ENCODE measurements at regions not wholly inside any gene's neighbourhood (a gene's known extent, or its start where the extent isn't known, plus 50 kb on each side); places are given as distances from the start of the nearest gene placed in this dataset.

DNA sequence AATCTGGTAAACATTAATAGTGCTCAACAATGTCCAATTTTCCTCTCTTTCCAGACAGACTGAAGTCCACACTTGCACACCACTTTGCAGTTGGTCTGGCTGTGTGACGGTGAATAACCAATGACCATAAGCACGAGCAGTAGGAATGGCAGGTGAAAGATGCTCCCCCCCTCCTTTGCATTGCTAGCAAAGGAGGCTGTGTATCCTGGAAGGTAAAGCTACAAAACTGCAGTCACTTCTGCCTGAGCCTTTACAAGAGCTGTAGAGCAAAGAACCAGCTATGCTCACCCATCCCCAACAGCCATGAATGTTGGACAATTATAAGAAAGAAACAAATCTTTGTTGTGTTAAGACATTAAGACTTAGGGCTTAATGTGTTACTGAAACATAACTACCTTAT lies 178.0 kb downstream of the IPMK start:
- Histone ChIP-seq H3K27me3 (ENCODE audit: control insufficient read depth in 2 of 2, insufficient read depth in 2 of 2, low read length in 2 of 2) (no peaks in the 10 kb centered on the region), H3K27ac (ENCODE audit: low read depth, low read length) (no peak overlapping the region)
- ATAC-seq, result no peak

DNA sequence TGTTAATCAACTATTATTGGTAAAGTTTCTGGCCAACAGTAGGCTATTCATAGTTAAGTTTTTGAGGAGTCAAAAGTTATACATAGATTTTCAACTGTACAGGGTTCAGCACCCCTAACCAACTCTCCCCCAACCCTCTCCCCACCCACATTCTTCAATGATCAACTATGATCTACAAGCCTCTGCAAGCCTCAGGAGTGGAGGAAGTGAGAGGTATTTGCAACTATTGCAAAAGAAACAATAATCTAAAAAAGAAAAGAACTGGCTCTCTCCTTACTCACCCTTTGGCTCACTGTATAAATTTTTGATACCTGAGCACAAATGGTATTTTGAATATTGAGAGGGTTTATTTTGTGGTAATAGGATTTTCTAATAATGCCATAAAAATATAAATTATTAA lies 179.8 kb downstream of the IPMK start:
- no peaks in the 10 kb centered on the region for H3K4me1 ChIP-seq (ENCODE audit: control insufficient read depth in 2 of 2, insufficient read depth in 2 of 2, low read length in 2 of 2)
- Mint-ChIP-seq H3K4me3 (no peak overlapping the region), H3K27me3 (peaks cover 2 to 19% (median 16%) of the 10 kb centered on the region in 5 donors), H3K4me1 (no peaks in the 10 kb centered on the region), H3K36me3 (no peaks in the 10 kb centered on the region), H3K27ac (no peak overlapping the region), H3K9me3 (no peaks in the 10 kb centered on the region)
- H3K36me3 ChIP-seq (ENCODE audit: control insufficient read depth in 2 of 3, insufficient read depth in 3 of 3, low read length in 3 of 3), result no peaks in the 10 kb centered on the region
- no peak overlapping the region for H3K4me3 ChIP-seq (ENCODE audit: low read length)
- no peaks in the 10 kb centered on the region for H3K9me3 ChIP-seq (ENCODE audit: control insufficient read depth in 2 of 3, low read length in 3 of 3)
- ChIA-PET CTCF (no interaction called here), POLR2A (no interaction called here)
- intact Hi-C loops (cut with micrococcal nuclease), result no loop called here
- DNase-seq, result no peak
- no peaks in the 10 kb centered on the region for H3K27me3 ChIP-seq (ENCODE audit: control insufficient read depth in 2 of 2, insufficient read depth in 2 of 2, low read length in 2 of 2)
- ATAC-seq, result no peak
- H3K27ac ChIP-seq (ENCODE audit: low read depth, low read length), result no peak overlapping the region

More for the DNA sequence above, 178.0 kb downstream of the IPMK start:
- DNase-seq, result no peak
- Mint-ChIP-seq H3K9me3 (no peaks in the 10 kb centered on the region), H3K4me1 (peaks cover 0 to 7% (median 0%) of the 10 kb centered on the region in 7 donors), H3K27ac (no peak overlapping the region), H3K36me3 (no peaks in the 10 kb centered on the region), H3K4me3 (no peak overlapping the region), H3K27me3 (peaks cover 2 to 33% (median 16%) of the 10 kb centered on the region in 5 donors)
- Histone ChIP-seq H3K4me3 (ENCODE audit: low read length) (no peak overlapping the region), H3K36me3 (ENCODE audit: control insufficient read depth in 2 of 3, insufficient read depth in 3 of 3, low read length in 3 of 3) (no peaks in the 10 kb centered on the region), H3K4me1 (ENCODE audit: control insufficient read depth in 2 of 2, insufficient read depth in 2 of 2, low read length in 2 of 2) (no peaks in the 10 kb centered on the region), H3K9me3 (ENCODE audit: control insufficient read depth in 2 of 3, low read length in 3 of 3) (no peaks in the 10 kb centered on the region)
- intact Hi-C loops (cut with micrococcal nuclease), result no loop called here
- ChIA-PET CTCF (no interaction called here), POLR2A (no interaction called here)

DNA sequence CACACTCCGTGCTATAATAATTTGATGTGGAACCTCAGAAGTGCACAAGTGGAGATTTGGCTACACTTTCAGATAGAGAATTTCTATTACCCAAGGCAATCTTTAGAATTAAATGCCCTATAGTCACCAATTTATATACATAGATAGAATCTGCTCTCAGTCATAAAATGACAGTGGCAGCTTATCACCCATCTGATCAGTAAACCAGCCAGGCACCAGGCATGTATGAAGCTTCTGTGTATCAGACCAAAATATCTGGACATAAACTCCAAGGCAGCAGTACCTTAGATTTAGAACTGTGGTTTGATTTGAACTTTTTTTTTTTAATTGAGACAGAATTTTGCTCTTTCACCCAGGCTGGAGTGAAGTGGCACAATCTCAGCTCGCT lies 180.9 kb downstream of the IPMK start:
- no peak overlapping the region for H3K4me3 ChIP-seq (ENCODE audit: low read length)
- H3K27me3 ChIP-seq (ENCODE audit: control insufficient read depth in 2 of 2, insufficient read depth in 2 of 2, low read length in 2 of 2), result no peaks in the 10 kb centered on the region
- H3K9me3 ChIP-seq (ENCODE audit: control insufficient read depth in 2 of 3, low read length in 3 of 3), result no peaks in the 10 kb centered on the region
- no peaks in the 10 kb centered on the region for H3K36me3 Mint-ChIP-seq
- DNase-seq (no peak), ATAC-seq (no peak)
- intact Hi-C loops (cut with micrococcal nuclease), result no loop called here
- H3K4me1 ChIP-seq (ENCODE audit: control insufficient read depth in 2 of 2, insufficient read depth in 2 of 2, low read length in 2 of 2), result no peaks in the 10 kb centered on the region
- H3K27ac Mint-ChIP-seq, result no peak overlapping the region
- H3K27ac ChIP-seq (ENCODE audit: low read depth, low read length), result no peak overlapping the region
- no peak overlapping the region for H3K4me3 Mint-ChIP-seq
- H3K9me3 Mint-ChIP-seq, result no peaks in the 10 kb centered on the region
- no peaks in the 10 kb centered on the region for H3K36me3 ChIP-seq (ENCODE audit: control insufficient read depth in 2 of 3, insufficient read depth in 3 of 3, low read length in 3 of 3)
- ChIA-PET POLR2A (no interaction called here), CTCF (no interaction called here)
- H3K4me1 Mint-ChIP-seq, result no peaks in the 10 kb centered on the region
- H3K27me3 Mint-ChIP-seq, result peaks cover 2 to 19% (median 16%) of the 10 kb centered on the region in 5 donors

DNA sequence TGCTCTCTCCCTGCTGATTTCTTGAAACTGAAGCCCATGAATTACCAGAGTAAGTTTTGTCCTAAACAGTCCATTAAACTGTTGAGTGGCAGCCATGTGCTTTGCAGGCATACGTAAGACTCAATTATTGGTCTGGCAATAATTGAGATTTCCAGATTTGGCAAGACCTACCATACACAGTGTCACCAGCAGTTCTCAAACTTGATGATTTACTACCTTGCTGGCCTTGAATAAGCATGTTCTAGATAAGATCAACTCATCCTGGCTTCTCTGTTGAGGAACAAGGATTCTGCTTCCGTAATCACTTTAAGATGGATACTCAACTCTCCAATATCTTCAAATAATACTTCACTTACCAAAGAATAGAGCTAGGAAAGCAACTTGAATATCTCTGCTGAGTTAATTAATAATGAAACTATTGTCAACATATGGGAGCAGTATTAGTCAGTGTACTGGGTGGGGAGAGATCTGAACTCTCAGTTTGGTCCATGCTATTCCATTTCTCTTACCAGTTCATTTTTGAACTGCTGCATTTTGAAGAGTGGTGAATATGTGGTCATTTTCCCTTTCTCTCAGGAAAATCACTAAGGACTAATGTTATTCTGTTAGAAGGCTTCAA lies 181.4 kb downstream of the IPMK start:
- Mint-ChIP-seq H3K27ac (no peak overlapping the region), H3K9me3 (no peaks in the 10 kb centered on the region), H3K27me3 (peaks cover 2 to 22% (median 19%) of the 10 kb centered on the region in 5 donors), H3K4me3 (no peak overlapping the region), H3K36me3 (no peaks in the 10 kb centered on the region), H3K4me1 (no peaks in the 10 kb centered on the region)
- Histone ChIP-seq H3K4me1 (ENCODE audit: control insufficient read depth in 2 of 2, insufficient read depth in 2 of 2, low read length in 2 of 2) (no peaks in the 10 kb centered on the region), H3K27ac (ENCODE audit: low read depth, low read length) (no peak overlapping the region), H3K4me3 (ENCODE audit: low read length) (no peak overlapping the region), H3K27me3 (ENCODE audit: control insufficient read depth in 2 of 2, insufficient read depth in 2 of 2, low read length in 2 of 2) (no peaks in the 10 kb centered on the region), H3K36me3 (ENCODE audit: control insufficient read depth in 2 of 3, insufficient read depth in 3 of 3, low read length in 3 of 3) (no peaks in the 10 kb centered on the region), H3K9me3 (ENCODE audit: control insufficient read depth in 2 of 3, low read length in 3 of 3) (no peaks in the 10 kb centered on the region)
- no peak for ATAC-seq
- CTCF ChIA-PET, result no interaction called here
- no peak for DNase-seq
- POLR2A ChIA-PET, result no interaction called here
- intact Hi-C loops (cut with micrococcal nuclease), result no loop called here

DNA sequence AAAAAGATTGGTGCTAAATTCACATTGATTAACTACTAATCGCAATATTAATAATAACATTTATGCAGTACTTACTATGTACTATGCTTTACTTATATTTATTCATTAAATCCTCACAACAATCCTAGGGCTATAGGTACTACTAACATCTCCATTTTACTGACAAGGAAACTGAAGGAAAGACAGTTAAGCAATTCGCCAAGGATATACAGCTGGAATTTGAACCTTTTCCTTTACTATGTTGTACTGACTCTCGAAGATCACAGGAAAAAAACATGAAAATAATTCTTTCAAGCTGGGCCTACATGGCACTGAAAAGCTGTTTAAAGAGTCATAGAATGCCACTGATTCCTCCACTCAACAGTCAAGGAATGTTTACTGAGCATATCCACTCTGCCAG lies 185.4 kb downstream of the IPMK start:
- ChIA-PET POLR2A (no interaction called here), CTCF (no interaction called here)
- H3K36me3 Mint-ChIP-seq, result no peaks in the 10 kb centered on the region
- Histone ChIP-seq H3K27me3 (ENCODE audit: control insufficient read depth in 2 of 2, insufficient read depth in 2 of 2, low read length in 2 of 2) (no peaks in the 10 kb centered on the region), H3K9me3 (ENCODE audit: control insufficient read depth in 2 of 3, low read length in 3 of 3) (no peaks in the 10 kb centered on the region), H3K4me1 (ENCODE audit: control insufficient read depth in 2 of 2, insufficient read depth in 2 of 2, low read length in 2 of 2) (no peaks in the 10 kb centered on the region), H3K27ac (ENCODE audit: low read depth, low read length) (no peak overlapping the region), H3K36me3 (ENCODE audit: control insufficient read depth in 2 of 3, insufficient read depth in 3 of 3, low read length in 3 of 3) (no peaks in the 10 kb centered on the region), H3K4me3 (ENCODE audit: low read length) (no peak overlapping the region)
- intact Hi-C loops (cut with micrococcal nuclease), result no loop called here
- H3K27ac Mint-ChIP-seq, result no peak overlapping the region
- ATAC-seq (no peak), DNase-seq (no peak)
- H3K4me1 Mint-ChIP-seq, result no peaks in the 10 kb centered on the region
- no peak overlapping the region for H3K4me3 Mint-ChIP-seq
- H3K9me3 Mint-ChIP-seq, result peaks cover 0 to 1% (median 0%) of the 10 kb centered on the region in 11 donors
- peaks cover 0 to 26% (median 14%) of the 10 kb centered on the region in 5 donors for H3K27me3 Mint-ChIP-seq

DNA sequence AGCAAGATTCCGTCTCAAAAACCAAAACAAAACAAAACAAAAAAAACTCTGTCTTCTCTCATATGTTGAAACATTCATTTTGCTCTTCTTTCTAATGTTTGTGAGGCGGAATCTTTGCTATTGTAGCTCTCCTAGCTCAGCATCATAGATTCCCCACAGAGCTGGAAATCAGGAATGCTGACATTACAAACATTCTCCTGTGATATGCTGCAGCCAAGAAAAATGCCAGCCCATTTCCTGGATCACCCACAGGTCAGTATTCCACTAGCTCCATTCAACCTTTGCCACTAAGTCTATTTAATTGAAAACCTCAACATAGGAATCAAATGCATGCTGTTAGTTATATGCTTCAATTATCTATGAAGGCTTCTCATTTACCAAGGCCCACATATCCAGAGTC lies 186.3 kb downstream of the IPMK start:
- Histone ChIP-seq H3K9me3 (ENCODE audit: control insufficient read depth in 2 of 3, low read length in 3 of 3) (no peaks in the 10 kb centered on the region), H3K4me3 (ENCODE audit: low read length) (no peak overlapping the region), H3K27ac (ENCODE audit: low read depth, low read length) (no peak overlapping the region), H3K27me3 (ENCODE audit: control insufficient read depth in 2 of 2, insufficient read depth in 2 of 2, low read length in 2 of 2) (no peaks in the 10 kb centered on the region), H3K36me3 (ENCODE audit: control insufficient read depth in 2 of 3, insufficient read depth in 3 of 3, low read length in 3 of 3) (no peaks in the 10 kb centered on the region), H3K4me1 (ENCODE audit: control insufficient read depth in 2 of 2, insufficient read depth in 2 of 2, low read length in 2 of 2) (no peaks in the 10 kb centered on the region)
- ATAC-seq, result no peak
- H3K4me3 Mint-ChIP-seq, result no peak overlapping the region
- no peak overlapping the region for H3K27ac Mint-ChIP-seq
- H3K4me1 Mint-ChIP-seq, result no peaks in the 10 kb centered on the region
- POLR2A ChIA-PET, result no interaction called here
- no peaks in the 10 kb centered on the region for H3K36me3 Mint-ChIP-seq
- CTCF ChIA-PET, result no interaction called here
- no peak for DNase-seq
- H3K27me3 Mint-ChIP-seq, result peaks cover 0 to 28% (median 13%) of the 10 kb centered on the region in 5 donors
- intact Hi-C loops (cut with micrococcal nuclease), result no loop called here
- peaks cover 0 to 1% (median 0%) of the 10 kb centered on the region in 11 donors for H3K9me3 Mint-ChIP-seq

DNA sequence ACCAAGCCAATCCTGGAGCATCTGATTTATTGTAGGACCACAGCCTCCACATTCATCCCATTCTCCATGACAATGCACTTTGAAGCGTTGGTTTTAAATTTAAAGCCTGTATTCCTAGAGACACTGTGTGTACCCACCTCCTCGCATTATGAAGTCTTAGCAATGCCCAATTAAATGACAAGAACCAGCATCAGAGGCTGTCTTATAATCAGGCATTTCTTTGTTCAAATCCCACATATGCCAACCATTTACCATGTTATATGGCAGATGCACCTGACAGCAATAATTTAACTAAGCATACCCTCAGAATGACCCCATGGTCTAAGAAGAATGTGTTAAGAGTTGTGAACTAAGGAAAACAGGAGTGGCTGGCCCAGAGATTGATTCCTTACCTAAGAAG lies 188.2 kb downstream of the IPMK start:
- ChIA-PET POLR2A (no interaction called here), CTCF (no interaction called here)
- no peak overlapping the region for H3K4me3 ChIP-seq (ENCODE audit: low read length)
- peaks cover 0 to 21% (median 9%) of the 10 kb centered on the region in 5 donors for H3K27me3 Mint-ChIP-seq
- no peak overlapping the region for H3K4me3 Mint-ChIP-seq
- no peaks in the 10 kb centered on the region for H3K9me3 ChIP-seq (ENCODE audit: control insufficient read depth in 2 of 3, low read length in 3 of 3)
- intact Hi-C loops (cut with micrococcal nuclease), result no loop called here
- H3K4me1 ChIP-seq (ENCODE audit: control insufficient read depth in 2 of 2, insufficient read depth in 2 of 2, low read length in 2 of 2), result no peaks in the 10 kb centered on the region
- ATAC-seq, result no peak
- no peaks in the 10 kb centered on the region for H3K36me3 ChIP-seq (ENCODE audit: control insufficient read depth in 2 of 3, insufficient read depth in 3 of 3, low read length in 3 of 3)
- H3K27ac Mint-ChIP-seq, result no peak overlapping the region
- no peaks in the 10 kb centered on the region for H3K36me3 Mint-ChIP-seq
- no peak overlapping the region for H3K27ac ChIP-seq (ENCODE audit: low read depth, low read length)
- H3K9me3 Mint-ChIP-seq, result peaks cover 0 to 1% (median 0%) of the 10 kb centered on the region in 11 donors
- no peak for DNase-seq
- H3K27me3 ChIP-seq (ENCODE audit: control insufficient read depth in 2 of 2, insufficient read depth in 2 of 2, low read length in 2 of 2), result no peaks in the 10 kb centered on the region
- peaks cover 0 to 2% (median 0%) of the 10 kb centered on the region in 7 donors for H3K4me1 Mint-ChIP-seq
